Mesenchymal stem cell (in vitro differentiated cells and primary cell): ENCODE measurements at regions not wholly inside any gene's neighbourhood (a gene's known extent, or its start where the extent isn't known, plus 50 kb on each side); places are given as distances from the start of the nearest gene placed in this dataset.
A peak's percentile ranks its signal among the peaks of the same experiment; 100 is the strongest.

Source experiments
- DNase-seq: peaks from one replicate; pipeline ENCODE4 v3.0.0-alpha.2; 2013
- H2AFZ ChIP-seq: one replicate; pipeline ENCODE4 v1.6.1; 2013; ENCODE audit warnings: low read depth, mild to moderate bottlenecking, control low read depth, inconsistent platforms, low read length, moderate library complexity
- H2AK5ac ChIP-seq: 2 replicates; pipeline ENCODE4 v1.6.1; 2013; ENCODE audit warnings: low read length, moderate library complexity, mild to moderate bottlenecking, inconsistent platforms; ENCODE audit not compliant: severe bottlenecking
- H2BK120ac ChIP-seq: one replicate; pipeline ENCODE4 v1.6.1; 2013; ENCODE audit warnings: low read depth, mild to moderate bottlenecking, inconsistent platforms, low read length, moderate library complexity
- H2BK12ac ChIP-seq, 2 experiments: one replicate each; pipeline ENCODE4 v1.6.1; 2013; ENCODE audit warnings: inconsistent platforms in 2 of 2, low read length in 2 of 2, mild to moderate bottlenecking in 2 of 2, moderate library complexity in 2 of 2, control low read depth in 1 of 2
- H2BK15ac ChIP-seq: one replicate; pipeline ENCODE4 v1.6.1; 2013; ENCODE audit warnings: mild to moderate bottlenecking, low read depth, inconsistent platforms; ENCODE audit not compliant: poor library complexity, severe bottlenecking
- H2BK5ac ChIP-seq: 2 replicates; pipeline ENCODE4 v1.6.1; 2013; ENCODE audit warnings: low read depth, mild to moderate bottlenecking, low read length, control low read depth, inconsistent platforms; ENCODE audit not compliant: poor library complexity, severe bottlenecking
- H3K14ac ChIP-seq, 2 experiments: one replicate each; pipeline ENCODE4 v1.6.1; 2013; ENCODE audit warnings: inconsistent platforms in 2 of 2, low read length in 2 of 2, control low read depth in 1 of 2, mild to moderate bottlenecking in 1 of 2, moderate library complexity in 1 of 2
- H3K18ac ChIP-seq, 2 experiments: one replicate each; pipeline ENCODE4 v1.6.1; 2013; ENCODE audit warnings: inconsistent platforms in 2 of 2, low read length in 2 of 2, control low read depth in 1 of 2, low read depth in 1 of 2, mild to moderate bottlenecking in 1 of 2
- H3K23ac ChIP-seq, 2 experiments: one replicate each; pipeline ENCODE4 v1.6.1; 2013; ENCODE audit warnings: inconsistent platforms in 2 of 2, low read length in 2 of 2, mild to moderate bottlenecking in 2 of 2, moderate library complexity in 2 of 2, control low read depth in 1 of 2
- H3K27ac ChIP-seq: 2 replicates; pipeline ENCODE4 v1.5.1; 2013; ENCODE audit warnings: mild to moderate bottlenecking, moderate library complexity, low read length, control low read depth, inconsistent platforms; ENCODE audit not compliant: poor library complexity, severe bottlenecking
- H3K27me3 ChIP-seq, 2 experiments: 2 replicates each; pipeline versions ENCODE4 v1.6.1 to v1.7.0; 2013; ENCODE audit warnings: low read length in 2 of 2, mild to moderate bottlenecking in 2 of 2, moderate library complexity in 2 of 2, control low read depth in 1 of 2, inconsistent platforms in 1 of 2; ENCODE audit not compliant: control insufficient read depth in 1 of 2, insufficient read depth in 1 of 2
- H3K36me3 ChIP-seq, 2 experiments: 2 replicates each; pipeline versions ENCODE4 v1.6.1 to v1.7.0; 2013; ENCODE audit warnings: low read length in 2 of 2, control low read depth in 1 of 2, inconsistent platforms in 1 of 2, low read depth in 1 of 2, mild to moderate bottlenecking in 1 of 2; ENCODE audit not compliant: insufficient read depth in 2 of 2, control insufficient read depth in 1 of 2
- H3K4ac ChIP-seq, 2 experiments: one replicate each; pipeline ENCODE4 v1.6.1; 2013; ENCODE audit warnings: inconsistent platforms in 2 of 2, low read length in 2 of 2, mild to moderate bottlenecking in 2 of 2, moderate library complexity in 2 of 2, control low read depth in 1 of 2, low read depth in 1 of 2
- H3K4me1 ChIP-seq: 2 replicates; pipeline ENCODE4 v1.6.1; 2013; ENCODE audit warnings: low read depth, low read length, control low read depth; ENCODE audit not compliant: control insufficient read depth, insufficient read depth
- H3K4me2 ChIP-seq: 2 replicates; pipeline ENCODE4 v1.6.1; 2013; ENCODE audit warnings: low read length, mild to moderate bottlenecking, inconsistent platforms; ENCODE audit not compliant: poor library complexity, severe bottlenecking
- H3K4me3 ChIP-seq, 2 experiments: 2 replicates each; pipeline versions ENCODE4 v1.5.1 to v1.7.0; 2013; ENCODE audit warnings: low read length in 2 of 2, mild to moderate bottlenecking in 2 of 2, control low read depth in 1 of 2, low read depth in 1 of 2; ENCODE audit not compliant: insufficient read depth in 1 of 2
- H3K79me1 ChIP-seq: replicated peaks from 2 replicates; pipeline ENCODE4 v1.6.1; 2013; ENCODE audit warnings: mild to moderate bottlenecking, control low read depth, low read length, inconsistent platforms; ENCODE audit not compliant: poor library complexity, severe bottlenecking
- H3K9ac ChIP-seq: 2 replicates; pipeline ENCODE4 v1.7.0; 2013; ENCODE audit warnings: mild to moderate bottlenecking, low read length, moderate library complexity
- H3K9me3 ChIP-seq: 2 replicates; pipeline ENCODE4 v1.7.0; 2013; ENCODE audit warnings: mild to moderate bottlenecking, low read length; ENCODE audit not compliant: control insufficient read depth
- H4K8ac ChIP-seq: one replicate; pipeline ENCODE4 v1.6.1; 2013; ENCODE audit warnings: inconsistent platforms, mild to moderate bottlenecking, low read length, moderate library complexity
- H4K91ac ChIP-seq: one replicate; pipeline ENCODE4 v1.6.1; 2013; ENCODE audit warnings: mild to moderate bottlenecking, low read length, inconsistent platforms
- WGBS: methylation state at CpG from one replicate; pipeline ENCODE4 v1.1.7; 2013; ENCODE audit warnings: mixed read lengths; 5-methylcytosine and 5-hydroxymethylcytosine counted together

GRCh38 chr20:51315390-51315789, 227.1 kb downstream of the NFATC2 start:
- Histone ChIP-seq H3K27me3 (no peaks in the 10 kb centered on the region), H2BK15ac (no peak overlapping the region), H4K8ac (no peak overlapping the region), H3K4me3 (no peak overlapping the region), H3K79me1 (no peaks in the 10 kb centered on the region), H3K36me3 (no peaks in the 10 kb centered on the region), H3K18ac (no peak overlapping the region), H2BK12ac (no peak overlapping the region), H3K4ac (no peak overlapping the region), H2AFZ (no peak overlapping the region), H3K4me2 (no peak overlapping the region), H3K23ac (no peak overlapping the region), H3K9ac (no peak overlapping the region), H2BK5ac (no peak overlapping the region), H3K9me3 (peaks cover 2% of the 10 kb centered on the region), H3K4me1 (no peaks in the 10 kb centered on the region), H3K14ac (no peak overlapping the region), H2AK5ac (no peak overlapping the region), H4K91ac (no peak overlapping the region), H2BK120ac (no peak overlapping the region), H3K27ac (no peak overlapping the region)
- no peak for DNase-seq

GRCh38 chr20:51313358-51313827, 229.1 kb downstream of the NFATC2 start:
- Histone ChIP-seq H3K4me2 (no peak overlapping the region), H2AFZ (no peak overlapping the region), H3K79me1 (no peaks in the 10 kb centered on the region), H3K9ac (no peak overlapping the region), H2BK120ac (no peak overlapping the region), H3K27ac (no peak overlapping the region), H2BK5ac (no peak overlapping the region), H2AK5ac (no peak overlapping the region), H3K36me3 (no peaks in the 10 kb centered on the region), H3K14ac (no peak overlapping the region), H2BK15ac (no peak overlapping the region), H4K91ac (no peak overlapping the region), H3K18ac (no peak overlapping the region), H3K9me3 (peaks cover 2% of the 10 kb centered on the region), H3K4me3 (no peak overlapping the region), H3K27me3 (no peaks in the 10 kb centered on the region), H4K8ac (no peak overlapping the region), H3K4ac (no peak overlapping the region), H2BK12ac (no peak overlapping the region), H3K23ac (no peak overlapping the region), H3K4me1 (no peaks in the 10 kb centered on the region)
- 75% methylated on average over 5 of the region's 5 CpGs for WGBS
- no peak for DNase-seq

GRCh38 chr20:51312480-51312783, 230.1 kb downstream of the NFATC2 start:
- Histone ChIP-seq H3K4ac (no peak overlapping the region), H4K8ac (no peak overlapping the region), H3K18ac (no peak overlapping the region), H3K9ac (no peak overlapping the region), H3K9me3 (peaks cover 2% of the 10 kb centered on the region), H2BK12ac (no peak overlapping the region), H3K4me2 (no peak overlapping the region), H3K23ac (no peak overlapping the region), H3K27ac (no peak overlapping the region), H3K14ac (no peak overlapping the region), H2AFZ (no peak overlapping the region), H2AK5ac (no peak overlapping the region), H3K79me1 (no peaks in the 10 kb centered on the region), H4K91ac (no peak overlapping the region), H3K36me3 (no peaks in the 10 kb centered on the region), H3K4me1 (no peaks in the 10 kb centered on the region), H2BK15ac (no peak overlapping the region), H3K27me3 (no peaks in the 10 kb centered on the region), H2BK5ac (no peak overlapping the region), H3K4me3 (no peak overlapping the region), H2BK120ac (no peak overlapping the region)
- WGBS = 64% methylated on average over 2 of the region's 3 CpGs
- DNase-seq = no peak

- no peak overlapping the region for H2BK15ac ChIP-seq
- no peaks in the 10 kb centered on the region for H3K4me1 ChIP-seq
- no peak overlapping the region for H2BK5ac ChIP-seq
- no peak overlapping the region for H3K9ac ChIP-seq
- H3K27ac ChIP-seq = no peak overlapping the region
- peaks cover 2% of the 10 kb centered on the region for H3K9me3 ChIP-seq
- no peak overlapping the region for H3K4me2 ChIP-seq
- no peaks in the 10 kb centered on the region for H3K36me3 ChIP-seq
- H3K18ac ChIP-seq = peak overlapping the region in 1 of 2 experiments; percentile 14
- 61% methylated on average over 7 of the region's 12 CpGs for WGBS
- no peak overlapping the region for H2AFZ ChIP-seq
- H2AK5ac ChIP-seq = no peak overlapping the region
- H2BK120ac ChIP-seq = no peak overlapping the region
- no peak overlapping the region for H3K14ac ChIP-seq
- H4K8ac ChIP-seq = no peak overlapping the region
- no peak overlapping the region for H4K91ac ChIP-seq
- no peak overlapping the region for H3K4ac ChIP-seq
- H2BK12ac ChIP-seq = no peak overlapping the region
- H3K79me1 ChIP-seq = no peaks in the 10 kb centered on the region
- H3K23ac ChIP-seq = no peak overlapping the region
- H3K4me3 ChIP-seq = no peak overlapping the region
- peak; percentile 67 for DNase-seq
- no peaks in the 10 kb centered on the region for H3K27me3 ChIP-seq
Observed at GRCh38 chr20:51311636-51312479, 230.7 kb downstream of the NFATC2 start.
